Ecto neural progenitor cell (in vitro differentiated cells): ENCODE measurements at regions not wholly inside any gene's neighbourhood (a gene's known extent, or its start where the extent isn't known, plus 50 kb on each side); places are given as distances from the start of the nearest gene placed in this dataset.
"Not testable (repeated sequence)": the region's sequence is repeated elsewhere in the genome, so short reads cannot be mapped to it uniquely, and the experiment has no call there.

ENCODE experiments used
- DNase-seq: peaks from one replicate; pipeline ENCODE4 v3.0.0-alpha.2; 2018; ENCODE audit warnings: low spot score

- DNase-seq: no peak
Observed at GRCh38 chr15:59830873-59831272, 141.8 kb upstream of the BNIP2 start.

- no peak for DNase-seq
Observed at GRCh38 chr15:59830098-59830497, 141.0 kb upstream of the BNIP2 start.

GRCh38 chr15:59828861-59829260 is 139.7 kb upstream of the BNIP2 start:
- no peak for DNase-seq

- no peak for DNase-seq
Observed at GRCh38 chr15:59828263-59828662, 139.1 kb upstream of the BNIP2 start.

GRCh38 chr15:59825901-59826300 is 136.8 kb upstream of the BNIP2 start:
- DNase-seq: no peak

GRCh38 chr15:59821286-59821685 is 132.2 kb upstream of the BNIP2 start:
- no peak for DNase-seq

- DNase-seq: no peak
Observed at GRCh38 chr15:59819092-59819491, 130.0 kb upstream of the BNIP2 start.

- no peak for DNase-seq
Observed at GRCh38 chr15:59818336-59818735, 129.2 kb upstream of the BNIP2 start.

GRCh38 chr15:59817834-59818233 is 128.7 kb upstream of the BNIP2 start:
- DNase-seq: no peak

- no peak for DNase-seq
Observed at GRCh38 chr15:59817053-59817452, 127.9 kb upstream of the BNIP2 start.

GRCh38 chr15:59814409-59814808 is 125.3 kb upstream of the BNIP2 start:
- no peak for DNase-seq

GRCh38 chr15:59812889-59813288 is 123.8 kb upstream of the BNIP2 start:
- no peak for DNase-seq

GRCh38 chr15:59812250-59812870 is 123.2 kb upstream of the BNIP2 start:
- no peak for DNase-seq

- peak; percentile 69 for DNase-seq
Observed at GRCh38 chr15:59803293-59803966, 114.3 kb upstream of the BNIP2 start.

GRCh38 chr15:59801649-59802048 is 112.5 kb upstream of the BNIP2 start:
- DNase-seq: no peak

GRCh38 chr15:59798605-59798917 is 109.4 kb upstream of the BNIP2 start:
- DNase-seq: no peak

- DNase-seq: no peak
Observed at GRCh38 chr15:59797756-59798604, 108.9 kb upstream of the BNIP2 start.

GRCh38 chr15:59794229-59794886 is 105.2 kb upstream of the BNIP2 start:
- no peak for DNase-seq

GRCh38 chr15:59792359-59792758 is 103.2 kb upstream of the BNIP2 start:
- DNase-seq: no peak

- no peak for DNase-seq
Observed at GRCh38 chr15:59791755-59792154, 102.6 kb upstream of the BNIP2 start.

- DNase-seq: no peak
Observed at GRCh38 chr15:59791079-59791478, 102.0 kb upstream of the BNIP2 start.

- DNase-seq: not testable (repeated sequence)
Observed at GRCh38 chr15:59786466-59786865, 97.3 kb upstream of the BNIP2 start.

GRCh38 chr15:59785981-59786380 is 96.9 kb upstream of the BNIP2 start:
- not testable (repeated sequence) for DNase-seq
